ENCODE measurements at regions not wholly inside any gene's neighbourhood (a gene's known extent, or its start where the extent isn't known, plus 50 kb on each side); places are given as distances from the start of the nearest gene placed in this dataset.

DNA sequence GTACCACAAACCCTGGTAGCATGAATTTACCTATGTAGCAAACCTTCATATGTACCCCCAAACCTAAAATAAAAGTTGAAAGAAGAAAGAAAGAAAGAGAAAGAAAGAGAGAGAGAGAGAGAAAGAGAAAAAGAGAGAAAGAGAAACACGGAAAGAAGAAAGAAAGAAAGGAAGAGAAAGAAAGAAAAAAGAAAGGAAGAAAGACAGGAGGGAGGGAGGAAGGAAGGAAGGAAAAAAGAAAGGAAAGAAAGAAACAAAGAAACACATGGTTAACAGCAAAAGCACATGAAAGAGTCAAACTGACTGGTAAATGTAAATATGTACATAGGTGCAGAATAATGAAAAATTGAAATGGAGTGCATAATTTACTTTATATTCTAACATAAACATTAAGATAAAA is 903.4 kb downstream of the LRFN5 start:
- TF ChIP-seq, protein P1, sequence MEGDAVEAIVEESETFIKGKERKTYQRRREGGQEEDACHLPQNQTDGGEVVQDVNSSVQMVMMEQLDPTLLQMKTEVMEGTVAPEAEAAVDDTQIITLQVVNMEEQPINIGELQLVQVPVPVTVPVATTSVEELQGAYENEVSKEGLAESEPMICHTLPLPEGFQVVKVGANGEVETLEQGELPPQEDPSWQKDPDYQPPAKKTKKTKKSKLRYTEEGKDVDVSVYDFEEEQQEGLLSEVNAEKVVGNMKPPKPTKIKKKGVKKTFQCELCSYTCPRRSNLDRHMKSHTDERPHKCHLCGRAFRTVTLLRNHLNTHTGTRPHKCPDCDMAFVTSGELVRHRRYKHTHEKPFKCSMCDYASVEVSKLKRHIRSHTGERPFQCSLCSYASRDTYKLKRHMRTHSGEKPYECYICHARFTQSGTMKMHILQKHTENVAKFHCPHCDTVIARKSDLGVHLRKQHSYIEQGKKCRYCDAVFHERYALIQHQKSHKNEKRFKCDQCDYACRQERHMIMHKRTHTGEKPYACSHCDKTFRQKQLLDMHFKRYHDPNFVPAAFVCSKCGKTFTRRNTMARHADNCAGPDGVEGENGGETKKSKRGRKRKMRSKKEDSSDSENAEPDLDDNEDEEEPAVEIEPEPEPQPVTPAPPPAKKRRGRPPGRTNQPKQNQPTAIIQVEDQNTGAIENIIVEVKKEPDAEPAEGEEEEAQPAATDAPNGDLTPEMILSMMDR (IDR thresholded peaks at IDR 0.05; ENCODE audit: borderline replicate concordance, extremely low read depth, low read length, poor library complexity, severe bottlenecking), result no peak
- TF ChIP-seq EZH2 (IDR thresholded peaks at IDR 0.05; ENCODE audit: borderline replicate concordance, low read depth, low read length, severe bottlenecking), result no peak

All from DND-41 (cell line).